ENCODE measurements at regions not wholly inside any gene's neighbourhood (a gene's known extent, or its start where the extent isn't known, plus 50 kb on each side); places are given as distances from the start of the nearest gene placed in this dataset.

DNA sequence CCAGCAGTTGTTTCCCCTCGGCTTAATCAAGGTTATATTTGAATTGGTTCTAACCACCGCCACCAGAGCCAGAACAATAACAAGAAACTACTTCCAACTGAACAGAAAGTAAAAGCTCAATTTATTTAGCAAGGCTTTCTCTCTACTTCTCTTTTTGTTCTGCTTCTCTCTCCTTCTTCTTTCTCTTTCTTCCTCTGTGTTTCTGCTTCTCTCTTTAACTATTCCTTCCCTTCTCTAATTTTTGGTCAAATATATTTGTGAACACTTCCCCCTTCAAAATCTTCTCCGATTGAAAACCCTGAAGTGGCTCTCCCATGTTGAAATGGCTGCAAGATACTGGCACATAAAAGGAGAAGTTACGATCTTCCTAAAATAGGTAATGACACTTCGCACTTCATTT is 1195.9 kb upstream of the PRKX start:
- peak overlapping the region in 1 of 4 donors; percentile 40 for H3K27ac ChIP-seq
- peak overlapping the region in 1 of 4 donors; percentile 5 for H3K4me3 ChIP-seq
- no peaks in the 10 kb centered on the region for H3K36me3 ChIP-seq
- intact Hi-C loops (cut with DNase I), result no loop called here
- H3K27me3 ChIP-seq, result no peaks in the 10 kb centered on the region
- H3K4me1 ChIP-seq, result no peaks in the 10 kb centered on the region
- H3K9me3 ChIP-seq, result no peaks in the 10 kb centered on the region
- TF ChIP-seq, protein P1, sequence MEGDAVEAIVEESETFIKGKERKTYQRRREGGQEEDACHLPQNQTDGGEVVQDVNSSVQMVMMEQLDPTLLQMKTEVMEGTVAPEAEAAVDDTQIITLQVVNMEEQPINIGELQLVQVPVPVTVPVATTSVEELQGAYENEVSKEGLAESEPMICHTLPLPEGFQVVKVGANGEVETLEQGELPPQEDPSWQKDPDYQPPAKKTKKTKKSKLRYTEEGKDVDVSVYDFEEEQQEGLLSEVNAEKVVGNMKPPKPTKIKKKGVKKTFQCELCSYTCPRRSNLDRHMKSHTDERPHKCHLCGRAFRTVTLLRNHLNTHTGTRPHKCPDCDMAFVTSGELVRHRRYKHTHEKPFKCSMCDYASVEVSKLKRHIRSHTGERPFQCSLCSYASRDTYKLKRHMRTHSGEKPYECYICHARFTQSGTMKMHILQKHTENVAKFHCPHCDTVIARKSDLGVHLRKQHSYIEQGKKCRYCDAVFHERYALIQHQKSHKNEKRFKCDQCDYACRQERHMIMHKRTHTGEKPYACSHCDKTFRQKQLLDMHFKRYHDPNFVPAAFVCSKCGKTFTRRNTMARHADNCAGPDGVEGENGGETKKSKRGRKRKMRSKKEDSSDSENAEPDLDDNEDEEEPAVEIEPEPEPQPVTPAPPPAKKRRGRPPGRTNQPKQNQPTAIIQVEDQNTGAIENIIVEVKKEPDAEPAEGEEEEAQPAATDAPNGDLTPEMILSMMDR (IDR thresholded peaks at IDR 0.05), result no peak
- no peak for TF ChIP-seq EP300 (IDR thresholded peaks at IDR 0.05)
- no peak for TF ChIP-seq POLR2A (IDR thresholded peaks at IDR 0.05)
- no peak for TF ChIP-seq POLR2AphosphoS5 (IDR thresholded peaks at IDR 0.05)
- 37 to 61% methylated on average over 5 of the region's 5 CpGs for WGBS, 2 donors
- DNase-seq, result no peak

DNA sequence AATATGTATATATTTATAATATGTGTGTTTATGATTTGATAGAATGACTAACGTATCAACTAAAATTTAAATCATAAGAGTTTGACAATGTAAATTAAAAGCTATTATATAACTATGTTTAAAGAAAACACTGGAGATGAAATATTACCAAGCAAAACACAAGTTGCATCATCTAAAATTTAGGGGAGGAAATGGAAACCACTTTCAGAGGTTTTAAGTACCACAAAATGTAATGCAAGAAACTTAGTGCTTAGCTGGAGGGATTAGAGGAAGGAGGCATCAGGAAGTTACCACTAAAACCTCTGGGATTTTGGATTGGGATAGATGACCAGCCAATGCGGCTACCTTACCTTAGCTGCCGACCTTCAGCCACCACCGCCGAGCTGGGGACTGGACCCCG is 1192.1 kb upstream of the PRKX start:
- intact Hi-C loops (cut with DNase I), result no loop called here

DNA sequence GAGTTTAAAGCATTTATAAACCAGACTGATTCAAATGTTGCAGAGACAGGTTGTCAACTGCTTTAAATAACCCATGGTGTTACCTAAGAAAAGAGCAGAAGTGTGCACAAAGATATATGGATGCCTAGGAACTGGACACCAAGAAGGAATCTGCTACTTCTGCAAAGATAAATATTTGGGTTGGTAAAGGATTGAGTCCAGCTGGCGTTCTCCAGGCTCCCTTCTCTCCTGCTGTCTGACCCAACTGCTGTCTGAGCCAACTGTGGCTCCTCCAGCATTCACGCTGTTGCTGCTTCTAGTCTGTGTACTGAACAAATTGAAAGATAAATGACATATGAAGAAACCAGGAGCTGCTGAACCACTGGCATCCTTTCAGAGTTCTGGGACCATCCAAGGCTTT is 1167.8 kb upstream of the PRKX start:
- 53 to 70% methylated on average over 2 of the region's 2 CpGs for WGBS, 2 donors
- no peak overlapping the region for H3K4me3 ChIP-seq
- no peak for DNase-seq
- H3K27ac ChIP-seq, result no peak overlapping the region
- no peaks in the 10 kb centered on the region for H3K9me3 ChIP-seq
- no peaks in the 10 kb centered on the region for H3K36me3 ChIP-seq
- intact Hi-C loops (cut with DNase I), result no loop called here
- H3K27me3 ChIP-seq, result no peaks in the 10 kb centered on the region
- H3K4me1 ChIP-seq, result no peaks in the 10 kb centered on the region
- TF ChIP-seq POLR2AphosphoS5 (IDR thresholded peaks at IDR 0.05), result peak in 1 of 4 donors; percentile 44
- no peak for TF ChIP-seq POLR2A (IDR thresholded peaks at IDR 0.05)
- no peak for TF ChIP-seq EP300 (IDR thresholded peaks at IDR 0.05)
- TF ChIP-seq, protein P1 (IDR thresholded peaks at IDR 0.05), result no peak

More for the DNA sequence above, 1192.1 kb upstream of the PRKX start:
- H3K27me3 ChIP-seq, result no peaks in the 10 kb centered on the region
- TF ChIP-seq, protein P1 (IDR thresholded peaks at IDR 0.05), result no peak
- TF ChIP-seq POLR2AphosphoS5 (IDR thresholded peaks at IDR 0.05) (no peak), POLR2A (IDR thresholded peaks at IDR 0.05) (no peak), EP300 (IDR thresholded peaks at IDR 0.05) (no peak)
- no peak overlapping the region for H3K27ac ChIP-seq
- no peak overlapping the region for H3K4me3 ChIP-seq
- DNase-seq, result no peak
- H3K4me1 ChIP-seq, result no peaks in the 10 kb centered on the region
- no peaks in the 10 kb centered on the region for H3K9me3 ChIP-seq
- WGBS, 2 donors, result 81 to 90% methylated on average over 6 of the region's 6 CpGs
- H3K36me3 ChIP-seq, result no peaks in the 10 kb centered on the region

DNA sequence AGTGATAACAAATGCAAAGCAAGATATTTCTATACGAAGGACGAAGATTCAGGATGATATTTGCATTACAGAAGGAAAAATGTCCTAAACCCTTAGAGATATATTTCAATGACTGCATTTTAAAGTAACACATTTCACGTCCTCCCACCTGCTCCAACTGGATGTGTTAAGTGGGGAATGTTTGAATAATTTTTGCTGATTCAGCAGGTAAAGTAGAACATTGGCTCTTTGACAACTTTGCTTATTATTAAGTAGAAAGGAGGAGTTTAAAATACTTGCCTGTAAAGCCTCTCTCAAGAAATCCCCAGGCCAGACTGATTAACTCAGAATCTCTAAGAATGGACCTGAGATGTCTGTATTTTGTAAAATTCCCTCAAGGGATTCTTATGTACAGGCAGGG is 1165.2 kb upstream of the PRKX start:
- no peak overlapping the region for H3K27ac ChIP-seq
- DNase-seq, result no peak
- intact Hi-C loops (cut with DNase I), result no loop called here
- 80 to 89% methylated on average over 3 of the region's 3 CpGs for WGBS, 2 donors
- no peaks in the 10 kb centered on the region for H3K27me3 ChIP-seq
- H3K4me3 ChIP-seq, result no peak overlapping the region
- H3K36me3 ChIP-seq, result no peaks in the 10 kb centered on the region
- TF ChIP-seq POLR2A (IDR thresholded peaks at IDR 0.05) (no peak), EP300 (IDR thresholded peaks at IDR 0.05) (no peak), POLR2AphosphoS5 (IDR thresholded peaks at IDR 0.05) (no peak)
- TF ChIP-seq, protein P1 (IDR thresholded peaks at IDR 0.05), result no peak
- H3K4me1 ChIP-seq, result no peaks in the 10 kb centered on the region
- no peaks in the 10 kb centered on the region for H3K9me3 ChIP-seq

DNA sequence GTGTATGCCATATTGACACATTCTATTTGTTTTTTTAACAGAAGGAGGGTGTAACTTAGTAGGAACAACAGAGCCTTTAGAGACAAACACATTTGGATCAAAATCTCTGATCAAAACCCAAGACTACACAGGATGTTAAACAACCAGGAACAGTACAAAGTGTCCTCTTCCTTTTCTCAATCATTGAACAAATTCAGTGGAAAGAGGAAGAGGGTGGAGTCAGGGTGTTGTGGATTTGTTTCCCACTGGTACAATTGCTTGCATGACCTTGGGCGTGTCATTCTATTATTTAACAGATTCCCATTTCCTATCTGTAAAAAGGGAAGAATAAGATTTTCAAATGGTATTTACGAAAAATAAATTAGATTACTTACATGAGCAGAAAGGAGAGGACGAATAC is 1162.8 kb upstream of the PRKX start:
- H3K4me3 ChIP-seq, result no peak overlapping the region
- no peaks in the 10 kb centered on the region for H3K9me3 ChIP-seq
- no peak overlapping the region for H3K27ac ChIP-seq
- H3K27me3 ChIP-seq, result no peaks in the 10 kb centered on the region
- DNase-seq, result no peak
- H3K4me1 ChIP-seq, result no peaks in the 10 kb centered on the region
- TF ChIP-seq POLR2A (IDR thresholded peaks at IDR 0.05), result no peak
- no peak for TF ChIP-seq POLR2AphosphoS5 (IDR thresholded peaks at IDR 0.05)
- TF ChIP-seq EP300 (IDR thresholded peaks at IDR 0.05), result no peak
- TF ChIP-seq, protein P1 (IDR thresholded peaks at IDR 0.05), result no peak
- 75 to 88% methylated on average over 3 of the region's 3 CpGs for WGBS, 2 donors
- H3K36me3 ChIP-seq, result no peaks in the 10 kb centered on the region
- intact Hi-C loops (cut with DNase I), result no loop called here

Data from sigmoid colon (tissue), 6 donors.